ENCODE measurements at regions not wholly inside any gene's neighbourhood (a gene's known extent, or its start where the extent isn't known, plus 50 kb on each side); places are given as distances from the start of the nearest gene placed in this dataset.

- CTCF ChIA-PET = no interaction called here
Observed at GRCh38 chr3:147046916-147047315, 359.4 kb downstream of the ZIC4 start.

More at GRCh38 chr3:147046916-147047315, 359.4 kb downstream of the ZIC4 start:
- TF ChIP-seq YY1 (IDR thresholded peaks at IDR 0.05; ENCODE audit: extremely low read depth, insufficient replicate concordance, low read depth, low read length) = no peak
- no peak for TF ChIP-seq CTCF (IDR thresholded peaks at IDR 0.05 in 2 of 3, conservative IDR thresholded peaks at IDR 0.05 in 1 of 3; ENCODE audit: borderline replicate concordance in 1 of 3, insufficient read depth in 1 of 3, low read depth in 2 of 3, low read length in 2 of 3)
- TF ChIP-seq ZBTB33 (IDR thresholded peaks at IDR 0.05; ENCODE audit: extremely low read depth, insufficient replicate concordance, low read length) = no peak
- no peak for TF ChIP-seq POLR2AphosphoS5 (IDR thresholded peaks at IDR 0.05; ENCODE audit: low read depth, low read length)
- no peak for TF ChIP-seq ATF3 (IDR thresholded peaks at IDR 0.05)
- no peak for TF ChIP-seq EZH2 (IDR thresholded peaks at IDR 0.05)
- TF ChIP-seq CBX3 (IDR thresholded peaks at IDR 0.05; ENCODE audit: low read depth) = no peak
- no peak for TF ChIP-seq POLR2A (IDR thresholded peaks at IDR 0.05; ENCODE audit: borderline replicate concordance, extremely low read depth, insufficient read depth, insufficient read length)
- TF ChIP-seq SP1 (IDR thresholded peaks at IDR 0.05; ENCODE audit: low read depth) = no peak
- TF ChIP-seq CEBPB (IDR thresholded peaks at IDR 0.05; ENCODE audit: low read depth) = no peak
- no peak overlapping the region for H3K27ac ChIP-seq (ENCODE audit: low read depth, low read length)
- H3K79me2 ChIP-seq (ENCODE audit: insufficient read depth, low read length) = no peaks in the 10 kb centered on the region
- H3K4me1 ChIP-seq (ENCODE audit: control insufficient read depth in 1 of 2, insufficient read depth in 2 of 2, low read length in 2 of 2) = no peaks in the 10 kb centered on the region
- no peaks in the 10 kb centered on the region for H3K9me3 ChIP-seq (ENCODE audit: control insufficient read depth in 1 of 2, insufficient read depth in 1 of 2, low read depth in 1 of 2, low read length in 2 of 2)
- no peaks in the 10 kb centered on the region for H3K9me2 ChIP-seq (ENCODE audit: insufficient read depth)
- DNase-seq (ENCODE audit: low read depth, low spot score) = no peak
- no peak for ATAC-seq
- intact Hi-C loops (cut with micrococcal nuclease) = no loop called here
- POLR2A ChIA-PET = no interaction called here
- RAD21 ChIA-PET (ENCODE audit: low non-redundant PET in 1 of 2, low total read pairs in 2 of 2, uncharacterized antibody in 2 of 2, unreplicated experiment in 2 of 2) = no interaction called here
- H3K4me2 ChIP-seq (ENCODE audit: low read length) = no peak overlapping the region
- H3K4me3 ChIP-seq (replicated peaks in 1 of 2; ENCODE audit: low read depth in 1 of 2, low read length in 2 of 2) = no peak overlapping the region
- H3K9ac ChIP-seq (ENCODE audit: low read length) = no peak overlapping the region
- H4K20me1 ChIP-seq (ENCODE audit: insufficient read depth) = no peaks in the 10 kb centered on the region
- H3K27me3 ChIP-seq (ENCODE audit: insufficient read depth, low read length) = no peaks in the 10 kb centered on the region
- H2AFZ ChIP-seq (ENCODE audit: low read depth, low read length, poor library complexity, severe bottlenecking) = no peak overlapping the region
- no peaks in the 10 kb centered on the region for H3K36me3 ChIP-seq (ENCODE audit: control insufficient read depth in 1 of 2, insufficient read depth in 2 of 2, low read length in 2 of 2)
- no TSS peak for BruUV-seq (replicated peaks)
